GM21576 (cell line): ENCODE measurements at regions not wholly inside any gene's neighbourhood (a gene's known extent, or its start where the extent isn't known, plus 50 kb on each side); places are given as distances from the start of the nearest gene placed in this dataset.

ENCODE experiments used
- ATAC-seq: cut with Tn5 transposase; IDR thresholded peaks from one replicate; pipeline ENCODE4 v1.9.1; 2021; ENCODE audit warnings: mild to moderate bottlenecking, moderate library complexity; ENCODE audit not compliant: unreplicated experiment

DNA sequence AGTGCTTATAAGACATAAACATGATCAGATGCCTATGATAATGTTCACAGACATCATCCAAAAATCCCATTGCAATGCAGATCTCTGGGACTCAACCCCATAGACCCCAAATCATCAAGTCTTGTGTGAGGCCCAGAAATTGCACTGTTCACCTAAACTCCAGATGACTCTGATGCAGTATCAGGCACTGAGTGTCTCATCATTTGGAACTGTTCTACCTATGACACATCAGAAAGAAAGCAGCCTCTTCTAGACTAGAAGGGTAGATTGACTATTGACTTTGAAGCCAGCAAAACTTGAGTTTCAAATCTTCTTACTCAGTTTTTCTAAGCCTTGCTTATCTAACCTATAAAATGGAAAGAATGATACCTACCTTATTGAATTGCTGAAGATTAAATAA lies 58.7 kb upstream of the PAPPA start:
- ATAC-seq: no peak

DNA sequence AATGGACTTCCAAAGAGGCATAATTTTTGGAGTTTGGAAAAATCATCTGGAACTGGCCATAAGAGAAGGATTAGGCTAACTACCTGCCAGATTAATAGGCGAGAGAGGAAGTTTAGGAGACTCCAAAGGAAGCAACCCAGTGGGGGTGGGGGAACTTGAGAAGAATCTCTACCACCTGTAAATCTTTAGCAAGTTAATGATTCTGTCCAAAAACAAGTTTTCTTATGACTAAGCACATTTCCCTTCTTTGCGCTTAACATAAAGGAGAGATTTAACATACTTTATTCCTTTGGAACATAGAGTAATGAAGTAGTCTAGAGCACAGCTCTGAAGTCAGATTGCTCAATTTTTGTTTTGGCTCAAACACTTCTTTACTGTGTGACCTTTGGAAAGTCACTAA lies 58.2 kb upstream of the PAPPA start:
- ATAC-seq: no peak

DNA sequence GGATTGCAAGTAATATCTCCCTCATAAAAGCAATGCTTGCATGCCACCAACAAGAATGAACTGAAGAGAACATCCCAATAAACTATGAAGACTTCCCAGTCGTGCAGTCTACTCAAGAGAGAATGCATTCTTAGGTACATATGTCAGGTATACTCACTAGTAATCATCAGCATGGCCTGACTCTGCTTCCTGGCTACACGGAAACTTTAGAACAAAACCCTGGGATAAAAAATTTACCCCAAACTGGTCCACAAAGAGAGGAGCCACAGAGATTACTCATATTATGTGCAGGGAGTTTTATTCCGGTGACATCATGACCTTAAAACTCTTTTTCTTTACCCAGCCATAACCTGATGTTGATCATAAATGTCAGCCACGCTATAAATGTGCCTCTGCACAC lies 57.5 kb upstream of the PAPPA start:
- no peak for ATAC-seq

DNA sequence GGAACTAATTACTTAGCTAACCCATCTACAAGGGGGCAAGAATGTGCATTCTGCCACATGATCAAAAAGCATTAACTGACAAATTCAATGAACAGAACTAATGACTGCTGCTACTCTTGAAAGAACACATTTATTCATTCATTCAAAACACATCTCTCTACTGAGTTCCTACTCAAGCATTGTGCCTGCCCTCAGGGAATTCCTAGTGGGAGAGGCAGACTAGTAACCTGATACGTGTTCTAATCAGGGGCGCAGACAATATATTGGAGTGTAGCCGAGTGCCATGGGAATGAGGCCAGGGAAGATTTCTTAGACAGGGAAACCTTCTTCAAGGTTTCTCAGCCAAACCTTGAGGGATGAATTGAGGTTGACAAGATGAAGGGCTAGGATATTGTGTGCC lies 56.7 kb upstream of the PAPPA start:
- ATAC-seq: no peak

DNA sequence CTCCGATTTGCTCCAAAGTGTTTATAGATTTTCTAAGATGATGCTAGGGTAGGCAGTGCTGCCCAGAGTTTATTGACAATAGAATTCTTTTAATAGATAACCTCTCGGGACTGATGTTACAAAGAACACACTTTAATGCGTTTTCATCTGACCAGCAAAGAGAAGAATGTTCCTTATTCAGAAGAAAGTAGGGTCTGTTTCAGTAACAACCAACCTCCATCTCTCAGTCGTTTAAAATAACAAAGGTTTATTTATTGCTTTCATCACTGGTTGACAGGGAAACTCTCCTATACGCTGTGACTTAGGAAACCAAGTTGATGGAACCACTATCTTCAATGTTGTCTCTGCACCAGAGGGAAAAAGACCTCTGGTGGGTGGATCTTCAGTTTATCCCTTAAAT lies 55.1 kb upstream of the PAPPA start:
- no peak for ATAC-seq

DNA sequence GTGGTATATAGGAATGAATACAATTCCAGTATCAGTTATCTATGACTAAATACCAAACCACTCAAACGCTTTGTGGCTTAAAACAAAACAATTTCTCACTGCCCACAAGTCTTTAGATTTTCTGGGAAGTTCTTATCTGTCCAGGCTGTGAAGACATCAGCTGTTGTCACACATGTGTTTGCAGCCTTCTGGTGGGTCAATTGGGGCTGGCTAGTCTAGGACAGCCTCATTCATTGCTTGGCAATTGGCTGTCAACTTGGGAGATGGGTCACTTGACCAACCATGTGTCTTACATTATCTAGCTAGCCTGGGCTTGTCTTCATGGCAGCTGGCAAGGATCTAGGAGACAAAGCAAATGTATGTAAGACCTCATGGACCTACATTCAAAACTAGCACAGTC lies 53.8 kb upstream of the PAPPA start:
- ATAC-seq: no peak

DNA sequence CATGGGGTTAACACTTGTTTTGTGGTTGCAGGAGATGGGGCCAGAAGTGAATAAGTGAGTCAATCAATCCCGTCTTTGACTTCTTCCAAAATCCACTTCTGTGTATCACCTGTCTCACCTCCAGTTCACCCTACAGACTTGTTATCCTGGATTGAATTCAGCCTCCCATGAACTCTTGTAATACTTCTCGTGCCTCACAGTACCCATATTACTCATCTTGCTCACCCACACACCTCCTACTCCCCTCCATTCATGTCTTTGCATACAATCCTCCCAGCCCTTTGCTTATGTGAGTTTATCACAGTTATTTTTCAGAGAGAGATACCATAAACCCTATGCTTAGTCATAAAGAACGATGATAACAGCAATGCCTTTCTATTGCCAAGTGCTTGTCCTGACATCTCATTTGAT lies 52.9 kb upstream of the PAPPA start:
- no peak for ATAC-seq

DNA sequence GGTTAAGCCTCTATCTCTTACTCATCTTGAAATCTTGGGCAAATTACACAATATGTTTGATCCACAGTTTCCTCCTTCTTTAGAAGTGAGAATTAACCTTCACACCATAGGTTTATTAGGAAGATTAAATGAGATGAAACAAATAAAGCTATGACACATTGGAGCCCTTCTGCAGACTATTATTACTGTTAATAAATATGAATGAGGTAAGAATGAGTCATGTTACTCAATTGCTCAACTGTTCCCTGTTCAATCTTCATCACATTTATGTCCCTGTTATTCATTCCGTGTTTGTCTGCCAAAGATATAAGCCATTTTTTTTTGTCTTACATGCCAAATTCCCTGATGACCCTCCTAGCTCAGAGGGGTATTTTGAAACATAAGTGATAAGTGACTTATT lies 52.1 kb upstream of the PAPPA start:
- ATAC-seq: no peak

DNA sequence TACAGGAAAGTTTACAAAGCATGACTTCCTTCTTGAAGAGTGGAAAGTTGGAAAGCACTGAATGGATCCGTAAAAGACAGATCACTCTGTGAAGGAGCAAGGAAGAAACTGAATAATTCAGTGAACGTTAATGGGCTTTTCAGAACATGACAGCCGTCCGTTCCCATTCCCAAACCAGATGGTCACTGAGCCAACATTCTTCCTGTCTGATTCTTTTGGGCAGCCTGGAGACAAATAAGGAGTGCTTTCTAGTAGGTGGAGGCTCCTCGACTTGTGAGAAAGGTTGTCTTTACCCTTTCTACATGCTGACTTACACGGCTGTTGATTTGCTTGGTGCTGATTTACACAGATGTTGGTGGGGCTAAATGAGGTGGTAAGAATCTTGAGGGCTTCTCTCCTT lies 51.0 kb upstream of the PAPPA start:
- no peak for ATAC-seq
